Loucy (cell line): ENCODE measurements at regions not wholly inside any gene's neighbourhood (a gene's known extent, or its start where the extent isn't known, plus 50 kb on each side); places are given as distances from the start of the nearest gene placed in this dataset.

Experiments
- EZH2phosphoT487 ChIP-seq: fragments of 200-600 bp; IDR thresholded peaks from 2 replicates; pipeline ENCODE4 v1.6.1; 2018; ENCODE audit warnings: antibody characterized with exemption, mild to moderate bottlenecking, moderate library complexity, borderline replicate concordance
- TF ChIP-seq, protein P1 (sequence below): fragments of 200-600 bp; sonication (generic); conservative IDR thresholded peaks from 2 replicates; pipeline ENCODE4 v1.5.1; 2014; ENCODE audit warnings: mild to moderate bottlenecking, antibody characterized with exemption, low read length

DNA sequence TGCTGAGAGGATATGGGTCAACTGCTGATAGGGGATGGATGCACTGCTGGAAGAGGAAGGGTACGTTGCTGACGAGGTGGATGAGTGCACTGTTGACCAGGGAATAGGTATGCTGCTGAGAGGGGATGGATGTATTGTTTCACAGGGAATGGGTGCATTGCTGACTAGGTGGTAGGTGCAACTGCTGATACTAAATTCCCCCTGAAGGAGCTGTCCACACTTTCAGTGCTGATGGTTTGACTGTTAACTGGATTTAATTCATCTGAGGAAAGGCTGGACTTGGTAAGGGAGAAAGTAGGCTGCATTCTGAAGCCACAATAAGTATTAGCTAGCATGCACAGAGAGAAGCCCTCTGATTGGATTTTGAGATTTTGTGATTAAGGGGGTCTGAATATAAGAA is 1196.8 kb upstream of the PHF14 start:
- TF ChIP-seq, protein P1, sequence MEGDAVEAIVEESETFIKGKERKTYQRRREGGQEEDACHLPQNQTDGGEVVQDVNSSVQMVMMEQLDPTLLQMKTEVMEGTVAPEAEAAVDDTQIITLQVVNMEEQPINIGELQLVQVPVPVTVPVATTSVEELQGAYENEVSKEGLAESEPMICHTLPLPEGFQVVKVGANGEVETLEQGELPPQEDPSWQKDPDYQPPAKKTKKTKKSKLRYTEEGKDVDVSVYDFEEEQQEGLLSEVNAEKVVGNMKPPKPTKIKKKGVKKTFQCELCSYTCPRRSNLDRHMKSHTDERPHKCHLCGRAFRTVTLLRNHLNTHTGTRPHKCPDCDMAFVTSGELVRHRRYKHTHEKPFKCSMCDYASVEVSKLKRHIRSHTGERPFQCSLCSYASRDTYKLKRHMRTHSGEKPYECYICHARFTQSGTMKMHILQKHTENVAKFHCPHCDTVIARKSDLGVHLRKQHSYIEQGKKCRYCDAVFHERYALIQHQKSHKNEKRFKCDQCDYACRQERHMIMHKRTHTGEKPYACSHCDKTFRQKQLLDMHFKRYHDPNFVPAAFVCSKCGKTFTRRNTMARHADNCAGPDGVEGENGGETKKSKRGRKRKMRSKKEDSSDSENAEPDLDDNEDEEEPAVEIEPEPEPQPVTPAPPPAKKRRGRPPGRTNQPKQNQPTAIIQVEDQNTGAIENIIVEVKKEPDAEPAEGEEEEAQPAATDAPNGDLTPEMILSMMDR, result no peak
- no peak for TF ChIP-seq EZH2phosphoT487
